ENCODE measurements at regions not wholly inside any gene's neighbourhood (a gene's known extent, or its start where the extent isn't known, plus 50 kb on each side); places are given as distances from the start of the nearest gene placed in this dataset.

- no peak overlapping the region for H3K9ac ChIP-seq (ENCODE audit: low read depth, low read length)
- no peaks in the 10 kb centered on the region for H3K36me3 ChIP-seq (ENCODE audit: control insufficient read depth, insufficient read depth, low read length)
- H3K4me3 ChIP-seq (ENCODE audit: low read depth, low read length): no peak overlapping the region
- no peaks in the 10 kb centered on the region for H3K4me1 ChIP-seq (ENCODE audit: control insufficient read depth, insufficient read depth, low read length)
- H3K9me3 ChIP-seq (ENCODE audit: control insufficient read depth, insufficient read depth, low read length): peaks cover 3% of the 10 kb centered on the region
- no peaks in the 10 kb centered on the region for H3K27me3 ChIP-seq (ENCODE audit: control insufficient read depth, insufficient read depth, low read length)
These were observed 628.6 kb upstream of the ID2 start for GRCh38 chr2:8053216-8053615.

- Histone ChIP-seq H3K27me3 (ENCODE audit: control insufficient read depth, insufficient read depth, low read length) (no peaks in the 10 kb centered on the region), H3K4me3 (ENCODE audit: low read depth, low read length) (no peak overlapping the region), H3K9me3 (ENCODE audit: control insufficient read depth, insufficient read depth, low read length) (peaks cover 3% of the 10 kb centered on the region), H3K36me3 (ENCODE audit: control insufficient read depth, insufficient read depth, low read length) (no peaks in the 10 kb centered on the region), H3K4me1 (ENCODE audit: control insufficient read depth, insufficient read depth, low read length) (no peaks in the 10 kb centered on the region), H3K9ac (ENCODE audit: low read depth, low read length) (no peak overlapping the region)
These were observed 627.8 kb upstream of the ID2 start for GRCh38 chr2:8054070-8054469.

DNA sequence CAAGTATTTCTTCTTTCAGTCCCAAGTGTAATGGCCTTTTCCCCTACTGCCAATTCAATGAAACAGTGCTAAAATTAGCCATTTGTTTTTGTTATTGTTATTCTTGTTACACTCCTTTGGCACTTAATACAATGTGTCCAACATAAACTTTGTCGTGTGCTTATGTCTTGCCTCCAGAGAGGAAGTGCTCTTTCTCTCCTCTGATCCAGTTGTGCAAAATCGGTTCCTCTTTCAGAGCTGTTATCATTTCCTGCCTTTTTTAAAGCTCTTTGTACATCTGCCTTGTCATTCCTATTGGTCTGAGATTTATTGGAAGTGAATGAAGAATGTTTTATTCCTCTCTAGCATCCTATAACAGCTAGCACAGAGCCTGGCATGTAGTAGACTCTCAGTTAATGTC lies 623.2 kb upstream of the ID2 start:
- H3K4me3 ChIP-seq (ENCODE audit: low read depth, low read length): no peak overlapping the region
- H3K36me3 ChIP-seq (ENCODE audit: control insufficient read depth, insufficient read depth, low read length): no peaks in the 10 kb centered on the region
- H3K9me3 ChIP-seq (ENCODE audit: control insufficient read depth, insufficient read depth, low read length): peaks cover 3% of the 10 kb centered on the region
- H3K27me3 ChIP-seq (ENCODE audit: control insufficient read depth, insufficient read depth, low read length): no peaks in the 10 kb centered on the region
- H3K9ac ChIP-seq (ENCODE audit: low read depth, low read length): no peak overlapping the region
- H3K4me1 ChIP-seq (ENCODE audit: control insufficient read depth, insufficient read depth, low read length): no peaks in the 10 kb centered on the region

DNA sequence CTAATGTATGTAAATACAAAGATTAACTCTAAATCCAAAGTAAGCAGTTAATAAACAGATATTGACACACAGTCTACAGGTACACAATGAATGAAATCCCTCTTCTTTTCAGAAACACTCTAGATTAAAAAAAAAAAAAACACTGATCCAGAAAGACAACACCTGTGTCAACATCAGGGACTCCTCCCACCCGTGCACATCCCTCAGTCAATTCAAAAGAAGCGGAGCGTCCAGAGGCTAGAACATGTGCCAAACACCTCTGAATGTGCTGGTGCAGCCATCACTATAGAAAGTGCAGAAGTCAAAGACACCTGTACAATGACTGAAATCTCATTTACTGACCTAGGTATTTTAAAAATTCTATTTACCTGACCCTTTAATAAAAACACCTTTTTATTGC lies 622.6 kb upstream of the ID2 start:
- no peaks in the 10 kb centered on the region for H3K27me3 ChIP-seq (ENCODE audit: control insufficient read depth, insufficient read depth, low read length)
- H3K4me3 ChIP-seq (ENCODE audit: low read depth, low read length): no peak overlapping the region
- no peaks in the 10 kb centered on the region for H3K36me3 ChIP-seq (ENCODE audit: control insufficient read depth, insufficient read depth, low read length)
- no peaks in the 10 kb centered on the region for H3K4me1 ChIP-seq (ENCODE audit: control insufficient read depth, insufficient read depth, low read length)
- no peak overlapping the region for H3K9ac ChIP-seq (ENCODE audit: low read depth, low read length)
- H3K9me3 ChIP-seq (ENCODE audit: control insufficient read depth, insufficient read depth, low read length): peaks cover 3% of the 10 kb centered on the region

DNA sequence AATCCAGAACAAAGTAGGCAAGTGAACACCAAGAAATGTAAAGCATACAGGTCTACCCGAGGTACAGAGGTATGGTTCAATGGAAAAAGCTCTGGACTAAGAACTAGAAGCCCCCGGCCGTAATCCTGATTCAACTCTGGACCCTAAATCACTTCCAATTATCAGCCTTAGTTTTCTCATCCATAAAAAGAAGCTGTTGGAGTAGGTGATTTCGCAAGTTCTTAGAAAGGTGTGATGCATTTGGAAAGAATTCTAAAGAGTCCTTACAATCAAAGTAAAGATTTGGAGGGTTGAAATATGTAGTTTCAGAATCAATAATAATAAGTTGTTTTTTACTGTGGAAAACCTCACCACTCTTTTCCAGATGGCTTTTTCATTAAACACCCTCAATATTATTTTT lies 622.1 kb upstream of the ID2 start:
- no peak overlapping the region for H3K9ac ChIP-seq (ENCODE audit: low read depth, low read length)
- no peaks in the 10 kb centered on the region for H3K36me3 ChIP-seq (ENCODE audit: control insufficient read depth, insufficient read depth, low read length)
- H3K27me3 ChIP-seq (ENCODE audit: control insufficient read depth, insufficient read depth, low read length): no peaks in the 10 kb centered on the region
- H3K9me3 ChIP-seq (ENCODE audit: control insufficient read depth, insufficient read depth, low read length): peaks cover 5% of the 10 kb centered on the region
- H3K4me1 ChIP-seq (ENCODE audit: control insufficient read depth, insufficient read depth, low read length): no peaks in the 10 kb centered on the region
- no peak overlapping the region for H3K4me3 ChIP-seq (ENCODE audit: low read depth, low read length)

DNA sequence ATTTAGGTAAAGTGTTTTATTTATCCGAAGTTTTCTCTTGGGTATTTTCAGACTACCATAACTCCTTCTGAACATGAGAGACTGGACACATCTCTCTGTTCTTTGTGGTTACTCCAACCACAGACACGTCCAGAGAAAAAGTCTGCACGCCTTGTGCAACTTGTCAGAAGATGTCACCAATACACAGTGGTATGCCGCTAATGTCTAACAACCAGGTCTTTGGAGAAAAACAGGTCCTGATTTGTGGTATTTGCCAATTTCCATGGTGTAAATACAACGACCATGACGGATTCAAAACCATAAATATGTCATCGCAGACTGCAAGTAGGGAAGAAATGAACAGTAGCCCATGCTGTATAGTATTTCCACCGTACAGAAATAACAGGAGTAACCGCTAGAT lies 620.6 kb upstream of the ID2 start:
- H3K9ac ChIP-seq (ENCODE audit: low read depth, low read length): no peak overlapping the region
- no peaks in the 10 kb centered on the region for H3K4me1 ChIP-seq (ENCODE audit: control insufficient read depth, insufficient read depth, low read length)
- H3K9me3 ChIP-seq (ENCODE audit: control insufficient read depth, insufficient read depth, low read length): peaks cover 6% of the 10 kb centered on the region
- no peaks in the 10 kb centered on the region for H3K27me3 ChIP-seq (ENCODE audit: control insufficient read depth, insufficient read depth, low read length)
- H3K36me3 ChIP-seq (ENCODE audit: control insufficient read depth, insufficient read depth, low read length): no peaks in the 10 kb centered on the region
- H3K4me3 ChIP-seq (ENCODE audit: low read depth, low read length): no peak overlapping the region

DNA sequence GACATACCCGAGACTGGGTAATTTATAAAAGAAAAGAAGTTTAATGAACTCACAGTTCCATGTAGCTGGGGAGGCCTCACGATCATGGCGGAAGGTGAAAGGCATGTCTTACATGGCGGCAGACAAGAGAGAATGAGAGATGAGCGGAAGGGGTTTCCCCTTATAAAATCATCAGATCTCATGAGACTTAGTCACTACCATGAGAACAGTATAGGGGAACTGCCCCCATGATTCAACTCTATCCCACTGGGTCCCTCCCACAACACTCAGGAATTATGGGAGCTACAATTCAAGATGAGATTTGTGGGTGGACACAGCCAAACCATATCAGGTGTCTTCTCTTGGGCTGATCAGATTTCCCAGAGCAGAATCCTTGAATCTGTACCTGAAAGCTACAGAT lies 617.3 kb upstream of the ID2 start:
- Histone ChIP-seq H3K36me3 (ENCODE audit: control insufficient read depth, insufficient read depth, low read length) (no peaks in the 10 kb centered on the region), H3K9ac (ENCODE audit: low read depth, low read length) (no peak overlapping the region), H3K4me1 (ENCODE audit: control insufficient read depth, insufficient read depth, low read length) (no peaks in the 10 kb centered on the region), H3K27me3 (ENCODE audit: control insufficient read depth, insufficient read depth, low read length) (no peaks in the 10 kb centered on the region), H3K4me3 (ENCODE audit: low read depth, low read length) (no peak overlapping the region), H3K9me3 (ENCODE audit: control insufficient read depth, insufficient read depth, low read length) (peaks cover 3% of the 10 kb centered on the region)

- Histone ChIP-seq H3K27me3 (ENCODE audit: control insufficient read depth, insufficient read depth, low read length) (no peaks in the 10 kb centered on the region), H3K9ac (ENCODE audit: low read depth, low read length) (no peak overlapping the region), H3K4me1 (ENCODE audit: control insufficient read depth, insufficient read depth, low read length) (no peaks in the 10 kb centered on the region), H3K9me3 (ENCODE audit: control insufficient read depth, insufficient read depth, low read length) (peaks cover 3% of the 10 kb centered on the region), H3K36me3 (ENCODE audit: control insufficient read depth, insufficient read depth, low read length) (no peaks in the 10 kb centered on the region), H3K4me3 (ENCODE audit: low read depth, low read length) (no peak overlapping the region)
These were observed 616.7 kb upstream of the ID2 start for GRCh38 chr2:8065191-8065590.

DNA sequence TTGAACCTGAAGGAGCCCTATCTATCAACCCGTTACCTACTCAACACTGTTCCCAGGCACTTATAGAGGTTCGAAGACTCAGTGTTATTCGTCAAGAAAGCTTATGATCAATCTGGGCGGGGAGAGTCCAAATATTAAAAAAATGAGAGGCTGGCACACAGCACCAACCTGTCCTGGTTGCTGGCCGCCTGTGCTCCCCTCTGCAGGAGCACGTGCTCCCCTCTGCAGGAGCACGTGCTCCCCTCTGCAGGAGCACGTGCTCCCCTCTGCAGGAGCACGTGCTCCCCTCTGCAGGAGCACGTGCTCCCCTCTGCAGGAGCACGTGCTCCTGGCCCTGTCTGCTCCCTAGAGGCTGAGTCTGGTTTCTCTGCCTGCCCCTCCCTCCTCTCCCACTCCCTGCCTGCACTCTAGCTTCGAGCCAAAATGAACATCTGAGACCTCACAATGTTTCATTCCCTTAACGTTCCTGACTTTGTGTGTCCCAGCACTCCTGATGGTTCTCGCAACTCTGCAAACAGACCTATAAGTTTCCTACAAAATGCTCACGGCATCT lies 614.0 kb upstream of the ID2 start:
- H3K4me1 ChIP-seq (ENCODE audit: control insufficient read depth, insufficient read depth, low read length): no peaks in the 10 kb centered on the region
- H3K27me3 ChIP-seq (ENCODE audit: control insufficient read depth, insufficient read depth, low read length): no peaks in the 10 kb centered on the region
- H3K4me3 ChIP-seq (ENCODE audit: low read depth, low read length): no peak overlapping the region
- H3K9me3 ChIP-seq (ENCODE audit: control insufficient read depth, insufficient read depth, low read length): peaks cover 3% of the 10 kb centered on the region
- no peak overlapping the region for H3K9ac ChIP-seq (ENCODE audit: low read depth, low read length)
- no peaks in the 10 kb centered on the region for H3K36me3 ChIP-seq (ENCODE audit: control insufficient read depth, insufficient read depth, low read length)

DNA sequence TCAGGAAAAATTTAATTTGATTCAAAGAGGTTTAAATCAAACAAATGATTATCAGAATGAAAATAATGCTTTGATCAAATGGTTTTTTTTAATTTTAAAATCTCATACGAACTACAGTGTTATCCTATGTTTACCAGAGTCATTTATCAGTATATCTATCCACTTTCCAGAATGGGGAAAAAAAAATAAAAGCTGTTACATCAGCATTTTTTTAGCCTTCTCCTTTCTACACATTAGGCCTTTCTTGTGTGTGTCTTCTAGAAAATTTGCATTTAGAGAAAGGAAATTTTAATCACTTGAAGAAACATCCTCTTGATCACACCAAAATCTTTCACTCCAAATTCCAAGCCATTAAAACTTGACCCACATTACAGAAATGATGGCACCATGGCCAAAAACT lies 608.9 kb upstream of the ID2 start:
- H3K4me3 ChIP-seq (ENCODE audit: low read depth, low read length): no peak overlapping the region
- no peaks in the 10 kb centered on the region for H3K4me1 ChIP-seq (ENCODE audit: control insufficient read depth, insufficient read depth, low read length)
- peaks cover 5% of the 10 kb centered on the region for H3K9me3 ChIP-seq (ENCODE audit: control insufficient read depth, insufficient read depth, low read length)
- no peak overlapping the region for H3K9ac ChIP-seq (ENCODE audit: low read depth, low read length)
- no peaks in the 10 kb centered on the region for H3K27me3 ChIP-seq (ENCODE audit: control insufficient read depth, insufficient read depth, low read length)
- H3K36me3 ChIP-seq (ENCODE audit: control insufficient read depth, insufficient read depth, low read length): no peaks in the 10 kb centered on the region

- Histone ChIP-seq H3K27me3 (ENCODE audit: control insufficient read depth, insufficient read depth, low read length) (no peaks in the 10 kb centered on the region), H3K9ac (ENCODE audit: low read depth, low read length) (no peak overlapping the region), H3K4me1 (ENCODE audit: control insufficient read depth, insufficient read depth, low read length) (no peaks in the 10 kb centered on the region), H3K4me3 (ENCODE audit: low read depth, low read length) (no peak overlapping the region), H3K36me3 (ENCODE audit: control insufficient read depth, insufficient read depth, low read length) (no peaks in the 10 kb centered on the region), H3K9me3 (ENCODE audit: control insufficient read depth, insufficient read depth, low read length) (peaks cover 5% of the 10 kb centered on the region)
These were observed 607.9 kb upstream of the ID2 start for GRCh38 chr2:8073916-8074315.

- H3K4me1 ChIP-seq (ENCODE audit: control insufficient read depth, insufficient read depth, low read length): no peaks in the 10 kb centered on the region
- no peak overlapping the region for H3K9ac ChIP-seq (ENCODE audit: low read depth, low read length)
- H3K9me3 ChIP-seq (ENCODE audit: control insufficient read depth, insufficient read depth, low read length): peaks cover 5% of the 10 kb centered on the region
- no peaks in the 10 kb centered on the region for H3K36me3 ChIP-seq (ENCODE audit: control insufficient read depth, insufficient read depth, low read length)
- H3K27me3 ChIP-seq (ENCODE audit: control insufficient read depth, insufficient read depth, low read length): no peaks in the 10 kb centered on the region
- H3K4me3 ChIP-seq (ENCODE audit: low read depth, low read length): no peak overlapping the region
These were observed 605.2 kb upstream of the ID2 start for GRCh38 chr2:8076448-8077342.
